Activated CD4-positive, alpha-beta T cell treated with anti-CD3 and anti-CD28 coated beads, Interleukin-2, amount 10 ng/mL, durations not matched to agents 24 days and 14 days (primary cell): ENCODE measurements at regions not wholly inside any gene's neighbourhood (a gene's known extent, or its start where the extent isn't known, plus 50 kb on each side); places are given as distances from the start of the nearest gene placed in this dataset.

Experiments used
- DNase-seq: peaks from one replicate; pipeline ENCODE4 v3.0.0; 2022
- H3K27ac Mint-ChIP-seq: one replicate; pipeline ENCODE4 v1.8.0; 2022; ENCODE audit warnings: mild to moderate bottlenecking, mixed read lengths
- H3K27me3 Mint-ChIP-seq: one replicate; pipeline ENCODE4 v1.8.0; 2022; ENCODE audit warnings: mixed read lengths
- H3K36me3 Mint-ChIP-seq: one replicate; pipeline ENCODE4 v1.8.0; 2022; ENCODE audit warnings: low read depth, mild to moderate bottlenecking, mixed read lengths
- H3K4me1 Mint-ChIP-seq: one replicate; pipeline ENCODE4 v1.8.0; 2021; ENCODE audit warnings: mixed read lengths
- H3K4me3 Mint-ChIP-seq: one replicate; pipeline ENCODE4 v1.8.0; 2022; ENCODE audit warnings: mild to moderate bottlenecking, moderate library complexity, mixed read lengths
- H3K9me3 Mint-ChIP-seq: one replicate; pipeline ENCODE4 v1.8.0; 2021; ENCODE audit warnings: mixed read lengths
- intact Hi-C: fragments of 100-400 bp; cut with micrococcal nuclease; formaldehyde crosslinking; loops from one replicate; pipeline ENCODE4 v1.15.1; 2023

DNA sequence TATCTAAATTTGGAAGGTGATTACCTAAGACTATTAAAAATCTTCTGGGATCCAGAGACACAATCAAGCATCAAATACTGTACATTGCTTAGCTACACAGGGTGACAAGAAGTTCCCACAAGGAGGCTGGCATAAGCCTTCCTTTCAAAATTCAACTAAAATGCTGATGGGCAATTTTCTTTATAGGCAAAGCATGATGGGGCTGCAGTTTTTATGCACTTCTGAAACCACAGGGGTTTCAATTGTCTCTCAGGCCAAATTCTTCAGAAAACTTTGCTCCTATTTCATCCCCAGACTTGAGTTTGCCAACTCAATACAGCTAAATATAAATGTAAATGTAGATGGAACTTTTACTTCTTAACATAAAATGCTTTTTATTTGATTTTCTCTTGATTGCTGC, 241.6 kb downstream of the ZPLD1 start:
- DNase-seq: no peak
- no peaks in the 10 kb centered on the region for H3K9me3 Mint-ChIP-seq
- H3K27me3 Mint-ChIP-seq: peaks cover 3% of the 10 kb centered on the region
- H3K4me1 Mint-ChIP-seq: peaks cover 2% of the 10 kb centered on the region
- no peak overlapping the region for H3K4me3 Mint-ChIP-seq
- no peaks in the 10 kb centered on the region for H3K36me3 Mint-ChIP-seq
- no peak overlapping the region for H3K27ac Mint-ChIP-seq
- intact Hi-C loops: no loop called here

DNA sequence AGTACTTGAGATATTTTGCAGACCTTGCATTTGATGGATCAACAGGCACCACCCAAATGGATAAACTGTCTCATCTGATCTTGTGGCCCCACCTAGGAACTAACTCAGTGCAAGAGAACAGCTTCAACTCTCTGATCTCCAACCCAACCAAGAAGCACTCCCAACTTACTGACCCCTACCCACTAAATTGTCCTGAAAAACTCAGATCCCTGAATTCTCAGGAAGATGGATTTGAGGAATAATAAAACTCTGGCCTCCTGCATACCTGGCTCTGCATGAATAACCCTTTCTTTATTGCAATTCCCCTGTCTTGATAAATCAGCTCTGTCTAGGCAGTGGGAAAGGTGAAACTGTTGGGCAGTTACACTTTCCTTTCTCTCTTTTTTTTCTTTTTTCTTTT, 247.9 kb downstream of the ZPLD1 start:
- Mint-ChIP-seq H3K27me3 (peaks cover 13% of the 10 kb centered on the region), H3K4me3 (no peak overlapping the region), H3K36me3 (no peaks in the 10 kb centered on the region), H3K27ac (no peak overlapping the region), H3K4me1 (no peaks in the 10 kb centered on the region), H3K9me3 (no peaks in the 10 kb centered on the region)
- DNase-seq: no peak
- intact Hi-C loops: no loop called here

DNA sequence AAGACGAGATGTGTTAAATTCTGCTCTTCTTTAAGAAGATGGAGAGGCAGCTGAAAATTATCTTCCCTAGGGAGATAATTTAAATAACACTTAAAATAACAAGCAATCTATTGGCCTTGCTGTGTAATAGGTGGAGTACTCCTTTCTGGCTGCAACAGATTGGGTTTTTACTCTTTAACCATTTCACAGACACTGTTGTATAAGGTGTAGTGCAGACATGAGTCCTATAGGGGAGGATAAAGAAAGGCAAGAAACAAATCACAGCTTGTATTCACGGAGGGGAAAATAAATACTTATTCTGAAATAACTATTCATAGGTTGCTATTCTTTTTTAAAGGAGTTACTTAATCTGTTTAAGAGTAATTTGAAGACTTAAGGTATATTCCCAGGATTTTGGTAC, 252.0 kb downstream of the ZPLD1 start:
- intact Hi-C loops: no loop called here
- H3K36me3 Mint-ChIP-seq: no peaks in the 10 kb centered on the region
- H3K27ac Mint-ChIP-seq: no peak overlapping the region
- peaks cover 12% of the 10 kb centered on the region for H3K27me3 Mint-ChIP-seq
- H3K4me1 Mint-ChIP-seq: no peaks in the 10 kb centered on the region
- DNase-seq: no peak
- no peak overlapping the region for H3K4me3 Mint-ChIP-seq
- H3K9me3 Mint-ChIP-seq: no peaks in the 10 kb centered on the region

DNA sequence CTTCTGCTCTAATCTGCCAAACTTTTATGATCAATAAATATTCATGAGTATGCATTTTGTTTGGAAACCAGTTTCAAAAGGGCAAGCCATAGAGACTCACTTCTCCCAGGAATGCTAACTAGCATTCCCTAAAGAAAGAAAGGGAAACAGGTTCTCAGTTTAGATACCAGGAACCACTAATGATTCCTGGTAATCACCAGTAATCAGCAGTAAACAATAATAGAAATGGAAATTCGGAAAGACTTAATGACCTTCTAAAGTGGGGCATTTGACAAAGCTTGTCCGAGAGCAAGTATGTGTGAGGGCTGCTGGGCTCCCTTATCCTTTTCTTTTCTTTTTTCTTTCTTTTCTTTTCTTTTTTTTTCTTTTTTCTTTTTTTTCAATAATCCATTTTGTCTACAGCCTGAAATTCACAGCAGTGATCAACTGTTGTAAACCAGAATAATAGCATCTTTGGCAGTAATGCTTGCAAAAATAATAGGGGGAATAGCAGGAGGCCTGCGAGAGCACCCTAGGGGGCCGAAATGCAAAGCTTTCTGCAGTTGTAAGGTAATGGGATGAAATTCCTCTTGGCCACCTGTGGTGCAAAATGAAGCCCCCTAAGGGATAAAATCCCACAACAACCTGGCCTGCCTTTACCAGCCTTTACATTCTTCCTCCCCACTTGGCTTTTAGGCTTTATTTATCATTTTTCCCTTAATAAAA, 253.2 kb downstream of the ZPLD1 start:
- peaks cover 5% of the 10 kb centered on the region for H3K27me3 Mint-ChIP-seq
- H3K27ac Mint-ChIP-seq: no peak overlapping the region
- H3K36me3 Mint-ChIP-seq: no peaks in the 10 kb centered on the region
- H3K4me1 Mint-ChIP-seq: no peaks in the 10 kb centered on the region
- DNase-seq: no peak
- H3K9me3 Mint-ChIP-seq: no peaks in the 10 kb centered on the region
- intact Hi-C loops: no loop called here
- H3K4me3 Mint-ChIP-seq: no peak overlapping the region

DNA sequence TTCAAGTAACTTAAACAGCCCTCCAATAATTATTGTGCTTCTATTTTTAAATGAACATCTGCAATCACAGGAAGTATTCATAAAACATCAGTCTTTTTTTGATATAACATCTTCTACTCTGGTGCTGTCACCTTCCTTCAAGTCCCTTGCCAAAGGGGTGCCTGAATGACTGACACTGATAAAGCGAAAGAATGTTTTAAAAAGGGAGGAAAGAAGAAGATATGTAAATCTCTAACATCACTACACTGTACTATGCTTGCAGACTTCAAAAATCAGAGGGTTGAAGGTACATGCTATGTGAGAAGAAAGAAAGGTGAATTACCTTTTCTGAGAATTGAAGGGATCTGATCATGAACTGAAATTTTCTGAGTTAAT, 253.7 kb downstream of the ZPLD1 start:
- Mint-ChIP-seq H3K27me3 (peaks cover 3% of the 10 kb centered on the region), H3K27ac (no peak overlapping the region), H3K4me1 (no peaks in the 10 kb centered on the region), H3K4me3 (no peak overlapping the region), H3K36me3 (no peaks in the 10 kb centered on the region), H3K9me3 (no peaks in the 10 kb centered on the region)
- intact Hi-C loops: no loop called here
- DNase-seq: no peak

DNA sequence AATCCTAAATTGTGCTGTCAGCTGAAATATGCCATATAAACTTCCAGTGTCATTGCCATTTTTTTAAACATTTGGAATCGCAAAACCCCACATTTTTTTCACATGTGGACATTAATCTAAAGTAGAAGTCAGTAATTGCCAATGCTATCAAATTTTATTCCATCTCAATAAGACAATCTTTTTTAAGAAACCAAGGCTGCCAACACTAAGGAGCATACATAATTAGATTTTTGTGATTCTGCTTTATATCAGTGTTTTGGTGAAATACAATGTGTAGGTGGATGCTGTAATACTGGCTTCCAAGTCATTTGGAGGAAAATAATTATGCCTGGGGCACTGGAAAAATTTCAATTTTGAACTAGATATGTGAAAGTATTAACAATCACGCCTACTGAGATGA, 256.7 kb downstream of the ZPLD1 start:
- no peaks in the 10 kb centered on the region for H3K4me1 Mint-ChIP-seq
- intact Hi-C loops: no loop called here

DNA sequence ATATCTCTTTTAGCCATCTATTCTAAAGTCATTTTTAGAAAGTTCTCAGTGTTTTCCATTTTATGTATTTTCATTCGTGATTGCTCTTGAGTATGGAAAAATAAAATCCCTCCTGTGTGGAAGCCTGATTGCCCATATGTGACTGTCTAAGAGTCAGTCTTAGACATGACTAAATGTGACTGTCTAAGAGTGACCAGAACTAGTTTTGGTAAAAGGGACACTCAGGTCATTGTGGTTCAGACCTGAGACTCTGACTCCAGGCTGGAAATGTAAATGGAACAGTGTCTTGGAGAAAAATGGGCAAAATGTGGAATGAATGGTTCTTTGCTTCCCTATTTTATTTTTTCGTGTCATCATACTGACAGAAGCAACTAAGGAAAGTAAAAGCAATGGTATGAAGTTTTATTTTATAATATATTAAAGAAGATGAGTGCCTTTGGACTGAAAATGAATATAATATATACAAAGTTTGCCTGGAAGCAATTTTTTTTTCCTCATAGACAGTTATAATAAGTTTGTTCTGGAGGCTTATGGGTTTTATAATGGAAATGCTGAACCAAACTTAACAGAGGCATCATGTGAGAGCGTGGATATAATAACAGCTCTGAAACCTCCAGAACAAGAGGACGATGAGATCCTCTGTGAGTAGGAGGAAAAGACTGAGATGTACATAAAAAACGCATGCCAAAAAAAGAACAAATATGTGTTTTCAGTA, 264.4 kb downstream of the ZPLD1 start:
- Mint-ChIP-seq H3K27me3 (no peaks in the 10 kb centered on the region), H3K27ac (no peak overlapping the region)

More for the DNA sequence above, 256.7 kb downstream of the ZPLD1 start:
- Mint-ChIP-seq H3K27me3 (peaks cover 2% of the 10 kb centered on the region), H3K9me3 (no peaks in the 10 kb centered on the region), H3K36me3 (no peaks in the 10 kb centered on the region), H3K27ac (no peak overlapping the region), H3K4me3 (no peak overlapping the region)
- no peak for DNase-seq

DNA sequence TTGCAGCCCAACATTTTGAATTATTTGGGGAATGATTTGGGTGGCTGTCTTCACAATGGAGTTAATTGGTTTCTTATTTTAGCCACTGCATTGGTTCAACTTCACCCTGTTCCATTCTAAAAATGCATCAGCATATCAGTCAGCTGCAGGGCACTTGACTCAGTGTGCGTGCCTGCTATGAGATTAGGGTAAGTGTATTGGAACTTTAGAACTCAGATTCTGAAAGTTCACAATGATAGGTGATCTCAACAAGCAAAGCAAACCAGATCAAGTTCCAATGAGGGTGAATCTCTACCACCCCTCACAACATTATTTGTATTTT, 265.0 kb downstream of the ZPLD1 start:
- no peaks in the 10 kb centered on the region for H3K27me3 Mint-ChIP-seq
- intact Hi-C loops: no loop called here
- no peak for DNase-seq
- H3K36me3 Mint-ChIP-seq: no peaks in the 10 kb centered on the region
- H3K9me3 Mint-ChIP-seq: no peaks in the 10 kb centered on the region
- H3K4me1 Mint-ChIP-seq: no peaks in the 10 kb centered on the region
- no peak overlapping the region for H3K4me3 Mint-ChIP-seq
- no peak overlapping the region for H3K27ac Mint-ChIP-seq

More for the DNA sequence above, 264.4 kb downstream of the ZPLD1 start:
- no peak overlapping the region for H3K4me3 Mint-ChIP-seq
- intact Hi-C loops: no loop called here
- H3K36me3 Mint-ChIP-seq: no peaks in the 10 kb centered on the region
- H3K9me3 Mint-ChIP-seq: no peaks in the 10 kb centered on the region
- no peak for DNase-seq
- H3K4me1 Mint-ChIP-seq: no peaks in the 10 kb centered on the region

DNA sequence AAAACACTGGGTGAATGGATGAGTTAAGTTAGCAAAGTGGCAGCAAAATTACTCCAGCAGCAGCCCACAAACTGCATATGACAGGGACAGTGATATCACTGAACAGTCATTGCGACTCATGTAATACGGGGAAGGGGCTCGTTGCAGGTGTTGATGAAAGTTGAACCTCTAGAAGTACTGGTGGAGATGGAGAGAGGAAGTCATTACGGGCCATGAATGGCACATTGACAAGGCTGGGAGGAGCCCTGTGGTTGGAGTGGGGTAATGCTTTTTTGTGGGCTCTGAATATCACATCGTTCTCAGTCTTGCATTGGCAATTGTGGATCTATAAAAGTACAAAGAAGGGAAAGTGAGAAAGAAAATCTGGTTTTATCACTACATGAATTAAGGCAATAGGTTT, 278.1 kb downstream of the ZPLD1 start:
- no peak for DNase-seq
- intact Hi-C loops: no loop called here
- Mint-ChIP-seq H3K4me1 (no peaks in the 10 kb centered on the region), H3K27ac (no peak overlapping the region), H3K27me3 (peaks cover 5% of the 10 kb centered on the region), H3K36me3 (no peaks in the 10 kb centered on the region), H3K9me3 (no peaks in the 10 kb centered on the region), H3K4me3 (no peak overlapping the region)

DNA sequence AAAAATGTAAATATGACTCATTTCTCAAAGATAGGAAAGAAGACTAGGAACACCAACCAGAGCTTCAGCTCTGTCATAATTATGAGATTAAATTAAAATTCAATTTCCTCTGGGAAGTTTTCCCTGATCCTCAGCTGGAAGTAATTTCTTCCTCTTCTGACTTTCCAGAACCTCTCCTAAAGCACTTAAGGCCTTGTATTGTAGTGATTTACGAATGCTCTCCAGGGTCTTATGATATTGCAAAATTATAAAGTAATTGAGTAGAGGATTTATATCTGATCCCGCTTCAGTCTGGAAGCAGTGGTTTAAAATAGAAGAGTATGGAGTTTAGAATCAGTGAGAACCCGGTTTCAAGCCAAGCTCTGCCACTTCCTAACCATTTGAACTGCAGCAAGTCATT, 279.8 kb downstream of the ZPLD1 start:
- H3K27me3 Mint-ChIP-seq: peaks cover 5% of the 10 kb centered on the region
- no peaks in the 10 kb centered on the region for H3K9me3 Mint-ChIP-seq
- no peak for DNase-seq
- no peak overlapping the region for H3K27ac Mint-ChIP-seq
- no peaks in the 10 kb centered on the region for H3K4me1 Mint-ChIP-seq
- no peak overlapping the region for H3K4me3 Mint-ChIP-seq
- intact Hi-C loops: no loop called here
- H3K36me3 Mint-ChIP-seq: no peaks in the 10 kb centered on the region

DNA sequence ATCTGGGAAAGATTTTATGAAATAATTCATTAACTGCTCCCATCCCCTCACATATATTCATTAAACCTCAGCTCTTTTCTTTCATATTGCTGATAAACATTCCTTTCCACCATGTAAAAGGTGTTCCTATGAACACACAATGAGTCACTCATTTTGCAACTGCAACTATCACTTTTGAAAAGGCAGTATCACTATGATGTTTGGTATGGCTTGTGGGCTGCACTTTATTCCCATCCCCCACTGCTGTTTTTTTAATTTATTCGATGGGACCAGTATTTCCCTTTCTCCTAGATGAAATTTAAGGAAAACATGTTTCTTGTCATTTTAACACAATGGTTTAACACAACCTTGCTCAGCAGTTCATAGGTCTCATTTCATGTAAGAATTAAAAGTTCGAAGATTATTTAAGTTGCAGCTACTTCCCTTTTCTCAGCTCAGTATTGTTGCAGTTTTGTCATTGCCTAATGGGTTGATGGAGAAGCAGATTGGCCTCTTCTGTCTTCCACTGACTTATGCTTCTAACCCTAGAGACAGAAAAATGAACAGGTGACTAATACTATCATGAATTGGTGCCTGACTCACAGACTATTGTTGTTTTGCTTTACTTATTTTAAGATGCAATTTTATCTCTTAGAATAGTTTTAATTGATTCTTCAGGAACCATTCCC, 280.3 kb downstream of the ZPLD1 start:
- Mint-ChIP-seq H3K27ac (no peak overlapping the region), H3K9me3 (no peaks in the 10 kb centered on the region), H3K27me3 (peaks cover 5% of the 10 kb centered on the region), H3K4me3 (no peak overlapping the region), H3K4me1 (no peaks in the 10 kb centered on the region), H3K36me3 (no peaks in the 10 kb centered on the region)
- intact Hi-C loops: no loop called here
- no peak for DNase-seq

DNA sequence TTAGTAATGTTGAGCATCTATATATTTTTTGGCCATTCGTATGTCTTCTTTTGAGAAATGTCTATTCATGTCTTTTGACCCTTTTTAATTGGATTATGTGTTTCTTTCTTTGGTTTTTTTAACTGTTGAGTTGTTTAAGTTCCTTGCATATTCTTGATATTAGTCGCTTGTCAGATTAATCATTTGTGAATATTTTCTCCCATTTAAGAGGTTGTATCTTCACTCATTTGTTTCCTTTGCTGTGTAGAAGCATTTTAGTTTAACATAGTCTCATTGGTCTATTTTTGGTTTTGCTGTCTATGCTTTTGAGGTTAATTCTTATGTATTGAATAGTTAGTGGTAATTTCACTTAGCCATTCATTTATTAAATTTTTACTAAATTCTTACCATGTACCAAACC, 283.8 kb downstream of the ZPLD1 start:
- Mint-ChIP-seq H3K36me3 (no peaks in the 10 kb centered on the region), H3K4me3 (no peak overlapping the region), H3K9me3 (no peaks in the 10 kb centered on the region), H3K27me3 (peaks cover 2% of the 10 kb centered on the region), H3K4me1 (no peaks in the 10 kb centered on the region), H3K27ac (no peak overlapping the region)
- no peak for DNase-seq
- intact Hi-C loops: no loop called here

DNA sequence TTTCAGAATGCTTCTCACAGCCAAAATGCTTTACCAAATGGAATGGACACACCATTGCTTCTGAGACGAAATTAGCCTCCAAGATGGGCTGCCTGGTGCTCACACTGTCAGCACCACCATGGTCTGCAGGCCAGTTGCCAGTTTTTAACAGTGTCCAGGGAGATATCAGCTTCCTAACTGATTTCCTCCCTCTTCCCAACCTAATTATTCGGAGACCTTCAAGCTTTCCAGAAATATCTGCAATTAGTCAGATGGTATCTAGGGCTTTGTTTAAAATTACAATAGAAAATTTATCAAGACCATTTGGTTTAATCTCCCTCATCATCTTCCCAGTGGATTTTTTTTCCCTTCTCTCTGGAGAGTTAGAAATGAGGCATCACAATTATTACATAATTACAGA, 287.5 kb downstream of the ZPLD1 start:
- Mint-ChIP-seq H3K36me3 (no peaks in the 10 kb centered on the region), H3K27me3 (peaks cover 2% of the 10 kb centered on the region), H3K4me1 (no peaks in the 10 kb centered on the region), H3K9me3 (no peaks in the 10 kb centered on the region), H3K27ac (no peak overlapping the region), H3K4me3 (no peak overlapping the region)
- no peak for DNase-seq
- intact Hi-C loops: no loop called here

DNA sequence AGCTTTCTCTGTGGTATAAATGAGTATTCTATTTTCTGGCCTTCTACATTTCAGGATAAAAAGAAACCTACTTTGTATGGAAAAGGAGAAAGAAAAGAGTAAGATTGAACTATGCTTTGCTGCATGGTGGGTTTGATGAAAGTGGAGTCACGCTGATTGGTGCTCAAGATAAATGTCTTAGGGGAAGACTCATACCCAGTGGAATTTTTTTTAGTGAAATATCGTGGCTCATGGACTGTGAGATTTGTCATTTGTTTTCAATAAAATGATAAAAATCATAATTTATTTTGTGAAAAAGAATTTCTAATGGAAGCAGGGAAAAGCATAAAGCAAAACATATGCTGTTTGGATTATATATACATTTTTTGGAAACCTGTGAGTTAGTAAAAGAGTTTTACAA, 292.5 kb downstream of the ZPLD1 start:
- no peak for DNase-seq
- Mint-ChIP-seq H3K36me3 (no peaks in the 10 kb centered on the region), H3K27me3 (no peaks in the 10 kb centered on the region), H3K4me1 (no peaks in the 10 kb centered on the region), H3K27ac (no peak overlapping the region), H3K9me3 (no peaks in the 10 kb centered on the region), H3K4me3 (no peak overlapping the region)
- intact Hi-C loops: no loop called here
